Astrocyte (in vitro differentiated cells and primary cell): ENCODE measurements at regions not wholly inside any gene's neighbourhood (a gene's known extent, or its start where the extent isn't known, plus 50 kb on each side); places are given as distances from the start of the nearest gene placed in this dataset.

Source experiments
- CTCF ChIP-seq: IDR thresholded peaks from 2 replicates; pipeline ENCODE4 v1.5.1; 2011; ENCODE audit warnings: low read depth, mild to moderate bottlenecking, inconsistent platforms, low read length, moderate library complexity; ENCODE audit not compliant: insufficient read depth
- EZH2 ChIP-seq: IDR thresholded peaks from 2 replicates; pipeline ENCODE4 v1.6.1; 2012; ENCODE audit warnings: mild to moderate bottlenecking, low read length, inconsistent platforms; ENCODE audit not compliant: insufficient read depth

- TF ChIP-seq CTCF: no peak
- no peak for TF ChIP-seq EZH2
Measured at GRCh38 chr2:19609266-19609665, 250.8 kb upstream of the OSR1 start.
